Spleen (tissue), 11 donors: ENCODE measurements at regions not wholly inside any gene's neighbourhood (a gene's known extent, or its start where the extent isn't known, plus 50 kb on each side); places are given as distances from the start of the nearest gene placed in this dataset.

Experiments used
- DNase-seq: peaks from one replicate; pipeline ENCODE4 v3.0.0-alpha.2; 2020
- H3K27ac ChIP-seq, 8 donors: fragments of 200-600 bp; sonication (generic) in 7 of 8; 1 replicate in 4 of 8; 2 replicates in 4 of 8; pipeline versions ENCODE4 v1.5.0 to v1.8.0; 2016 to 2021; ENCODE audit warnings: inconsistent platforms in 4 of 8, mild to moderate bottlenecking in 4 of 8, moderate library complexity in 1 of 8
- H3K27me3 ChIP-seq, 7 donors: fragments of 200-600 bp; sonication (generic) in 6 of 7; replicated peaks in 1 of 7; 1 replicate in 4 of 7; 2 replicates in 3 of 7; pipeline versions ENCODE4 v1.5.0 to v1.8.0; 2016 to 2021; ENCODE audit warnings: inconsistent platforms in 3 of 7, mild to moderate bottlenecking in 1 of 7
- H3K36me3 ChIP-seq, 6 donors: fragments of 200-600 bp; sonication (generic) in 5 of 6; 1 replicate in 4 of 6; 2 replicates in 2 of 6; pipeline versions ENCODE4 v1.5.0 to v1.8.0; 2016 to 2021; ENCODE audit warnings: inconsistent platforms in 2 of 6
- H3K4me1 ChIP-seq, 6 donors: fragments of 200-600 bp; sonication (generic) in 5 of 6; 1 replicate in 3 of 6; 2 replicates in 3 of 6; pipeline versions ENCODE4 v1.5.0 to v1.8.0; 2016 to 2021; ENCODE audit warnings: inconsistent platforms in 3 of 6
- H3K4me3 ChIP-seq, 8 donors: fragments of 200-600 bp; sonication (generic) in 7 of 8; 1 replicate in 4 of 8; 2 replicates in 4 of 8; pipeline versions ENCODE4 v1.5.0 to v1.8.0; 2016 to 2021; ENCODE audit warnings: inconsistent platforms in 4 of 8, mild to moderate bottlenecking in 4 of 8, moderate library complexity in 2 of 8
- H3K9me3 ChIP-seq, 8 donors: fragments of 200-600 bp; sonication (generic) in 7 of 8; 1 replicate in 4 of 8; 2 replicates in 4 of 8; pipeline versions ENCODE4 v1.5.0 to v1.8.0; 2016 to 2021; ENCODE audit warnings: inconsistent platforms in 4 of 8
- POLR2A ChIP-seq, 3 donors: fragments of 450-650 bp; IDR thresholded peaks; one replicate each; pipeline ENCODE4 v1.5.1; 2017; ENCODE audit warnings: antibody characterized with exemption in 3 of 3, mild to moderate bottlenecking in 1 of 3
- POLR2AphosphoS5 ChIP-seq, 3 donors: sonication (generic); formaldehyde crosslinking; IDR thresholded peaks; one replicate each; pipeline ENCODE4 v1.5.1; 2017; ENCODE audit warnings: antibody characterized with exemption in 3 of 3
- WGBS, 5 donors: extraction: QIAGEN DNeasy Blood & Tissue Kit in 3 of 5; methylation state at CpG; one replicate each; pipeline versions ENCODE4 v1.1.5 to v1.1.7; 2013 to 2018; 5-methylcytosine and 5-hydroxymethylcytosine counted together
- intact Hi-C: fragments of 100-400 bp; cut with DNase I; formaldehyde crosslinking; loops from one replicate; pipeline ENCODE4 v1.15.0; 2023; ENCODE audit warnings: low total_unique reads
- TF ChIP-seq, protein P1 (sequence below), 11 experiments: fragments of 200-600 bp in 7 of 11; fragments of 450-650 bp in 4 of 11; sonication (generic) in 4 of 11; IDR thresholded peaks in 8 of 11; conservative IDR thresholded peaks in 3 of 11; 1 replicate in 7 of 11; 2 replicates in 4 of 11; pipeline versions ENCODE4 v1.4.0 to v1.8.0; 2016 to 2021; ENCODE audit warnings: antibody characterized with exemption in 11 of 11, inconsistent platforms in 4 of 11, mild to moderate bottlenecking in 1 of 11
- donor health status: healthy with polysubstance abuse.
- donor health status: DM: no; HTN: no; CAD: no; lungs with moderate emphysema.
- donor health status: DM: no; HTN: no; CAD: no.
- donor health status: Bipolar disorder and iron deficiency.
- donor health status: healthy.
- donor health status: DM: no; HTN: no; CAD: no.
- donor health status: DM: yes; HTN: yes; CAD: no.

DNA sequence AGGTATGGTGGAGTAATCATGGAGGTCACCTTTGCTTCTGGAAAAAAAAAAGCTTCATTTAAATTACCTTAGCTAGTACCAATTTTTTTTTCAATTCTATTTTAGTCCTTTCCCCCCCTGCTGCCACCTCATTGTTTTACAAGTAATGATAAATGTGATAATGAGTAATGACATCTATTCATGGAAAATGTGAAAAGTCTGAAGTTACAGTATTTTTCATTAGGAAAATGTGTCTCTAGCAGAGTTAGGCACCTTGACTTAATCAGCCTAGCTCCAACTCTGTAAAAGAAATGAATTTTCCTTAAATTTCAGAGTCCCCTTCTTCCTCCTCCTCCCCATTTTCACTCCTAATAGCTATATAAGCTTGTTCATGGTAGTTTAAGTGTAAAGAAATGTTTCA lies 204.9 kb upstream of the USP25 start:
- Histone ChIP-seq H3K4me3 (no peak overlapping the region), H3K27me3 (no peaks in the 10 kb centered on the region), H3K27ac (no peak overlapping the region), H3K9me3 (no peaks in the 10 kb centered on the region), H3K4me1 (peaks cover 0 to 16% (median 0%) of the 10 kb centered on the region in 6 donors), H3K36me3 (no peaks in the 10 kb centered on the region)
- DNase-seq = no peak
- intact Hi-C loops = no loop called here
- TF ChIP-seq, protein P1, sequence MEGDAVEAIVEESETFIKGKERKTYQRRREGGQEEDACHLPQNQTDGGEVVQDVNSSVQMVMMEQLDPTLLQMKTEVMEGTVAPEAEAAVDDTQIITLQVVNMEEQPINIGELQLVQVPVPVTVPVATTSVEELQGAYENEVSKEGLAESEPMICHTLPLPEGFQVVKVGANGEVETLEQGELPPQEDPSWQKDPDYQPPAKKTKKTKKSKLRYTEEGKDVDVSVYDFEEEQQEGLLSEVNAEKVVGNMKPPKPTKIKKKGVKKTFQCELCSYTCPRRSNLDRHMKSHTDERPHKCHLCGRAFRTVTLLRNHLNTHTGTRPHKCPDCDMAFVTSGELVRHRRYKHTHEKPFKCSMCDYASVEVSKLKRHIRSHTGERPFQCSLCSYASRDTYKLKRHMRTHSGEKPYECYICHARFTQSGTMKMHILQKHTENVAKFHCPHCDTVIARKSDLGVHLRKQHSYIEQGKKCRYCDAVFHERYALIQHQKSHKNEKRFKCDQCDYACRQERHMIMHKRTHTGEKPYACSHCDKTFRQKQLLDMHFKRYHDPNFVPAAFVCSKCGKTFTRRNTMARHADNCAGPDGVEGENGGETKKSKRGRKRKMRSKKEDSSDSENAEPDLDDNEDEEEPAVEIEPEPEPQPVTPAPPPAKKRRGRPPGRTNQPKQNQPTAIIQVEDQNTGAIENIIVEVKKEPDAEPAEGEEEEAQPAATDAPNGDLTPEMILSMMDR (IDR thresholded peaks at IDR 0.05 in 8 of 11, conservative IDR thresholded peaks at IDR 0.05 in 3 of 11) = no peak
- TF ChIP-seq POLR2AphosphoS5 (IDR thresholded peaks at IDR 0.05) (no peak), POLR2A (IDR thresholded peaks at IDR 0.05) (no peak)

DNA sequence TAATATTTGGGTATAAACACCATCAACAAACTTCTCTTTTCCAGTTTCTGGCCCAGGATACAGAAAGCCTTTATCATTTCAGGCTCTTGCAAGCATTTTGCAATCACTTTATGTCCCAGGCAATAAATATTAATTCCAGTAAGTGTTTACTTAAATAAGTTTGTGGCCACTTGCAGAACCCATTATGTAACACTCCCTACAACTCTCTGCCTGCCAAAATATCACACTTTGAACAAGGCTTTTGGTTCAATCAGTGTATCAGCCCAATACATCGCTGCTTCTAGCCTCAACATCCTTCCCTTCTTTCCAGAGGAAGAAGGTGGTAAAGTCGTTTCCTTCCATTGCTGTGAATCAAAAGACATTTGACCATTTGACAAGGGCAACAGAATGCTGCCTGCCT lies 203.0 kb upstream of the USP25 start:
- no peak overlapping the region for H3K4me3 ChIP-seq
- H3K36me3 ChIP-seq = no peaks in the 10 kb centered on the region
- WGBS, 5 donors = 5 to 13% (median 6%) methylated on average over 2 of the region's 2 CpGs
- no peaks in the 10 kb centered on the region for H3K9me3 ChIP-seq
- DNase-seq = no peak
- TF ChIP-seq POLR2A (IDR thresholded peaks at IDR 0.05) = no peak
- TF ChIP-seq POLR2AphosphoS5 (IDR thresholded peaks at IDR 0.05) = no peak
- TF ChIP-seq, protein P1 (IDR thresholded peaks at IDR 0.05 in 8 of 11, conservative IDR thresholded peaks at IDR 0.05 in 3 of 11) = no peak
- no peaks in the 10 kb centered on the region for H3K27me3 ChIP-seq
- intact Hi-C loops = no loop called here
- no peak overlapping the region for H3K27ac ChIP-seq
- peaks cover 0 to 7% (median 0%) of the 10 kb centered on the region in 6 donors for H3K4me1 ChIP-seq

DNA sequence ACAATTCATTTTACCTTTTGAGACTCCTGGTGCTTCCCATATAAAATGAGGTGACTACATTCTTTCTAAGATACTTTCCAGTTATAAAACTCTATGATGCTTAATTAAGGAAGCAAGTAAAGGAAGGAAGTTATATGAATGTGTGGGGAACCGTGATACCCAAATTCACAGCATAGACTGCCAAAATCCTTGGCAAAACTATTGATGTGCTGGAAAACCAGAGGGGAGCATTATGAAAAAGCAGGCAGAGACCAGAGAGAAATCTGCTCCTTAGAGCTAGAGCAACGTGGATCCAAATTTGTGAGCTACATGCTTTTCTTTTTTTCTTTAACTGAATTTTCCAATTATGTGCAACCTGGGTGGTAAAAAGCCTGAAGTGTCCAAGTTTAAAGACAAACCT lies 201.4 kb upstream of the USP25 start:
- intact Hi-C loops = no loop called here
- Histone ChIP-seq H3K4me1 (peaks cover 0 to 7% (median 0%) of the 10 kb centered on the region in 6 donors), H3K36me3 (no peaks in the 10 kb centered on the region), H3K4me3 (no peak overlapping the region), H3K27ac (no peak overlapping the region), H3K27me3 (no peaks in the 10 kb centered on the region), H3K9me3 (no peaks in the 10 kb centered on the region)
- 32 to 50% (median 46%) methylated on average over 2 of the region's 2 CpGs for WGBS, 5 donors
- TF ChIP-seq POLR2AphosphoS5 (IDR thresholded peaks at IDR 0.05) = no peak
- DNase-seq = no peak

DNA sequence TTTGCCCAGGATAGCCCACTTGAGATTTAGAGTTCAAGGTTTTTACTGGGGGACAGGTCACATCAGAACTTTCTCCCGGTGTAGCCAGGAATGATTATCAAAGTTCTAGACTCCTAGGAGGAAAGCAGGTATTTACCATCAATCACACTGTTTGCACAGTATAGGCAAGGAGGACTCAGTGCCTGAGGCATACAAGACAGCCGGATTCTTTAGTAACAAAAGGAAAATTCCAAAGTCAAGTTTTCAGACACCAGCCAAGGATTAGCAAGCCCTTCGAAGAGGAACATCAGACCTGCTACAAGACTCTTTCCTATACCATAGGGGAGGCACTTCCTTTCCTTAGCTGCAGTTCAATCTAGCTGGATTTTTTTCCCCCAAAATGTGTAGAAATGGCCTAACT lies 197.8 kb upstream of the USP25 start:
- H3K9me3 ChIP-seq = no peaks in the 10 kb centered on the region
- H3K27me3 ChIP-seq = no peaks in the 10 kb centered on the region
- 75 to 95% (median 85%) methylated on average over 3 of the region's 3 CpGs for WGBS, 5 donors
- H3K27ac ChIP-seq = no peak overlapping the region
- H3K4me3 ChIP-seq = no peak overlapping the region
- DNase-seq = no peak
- TF ChIP-seq POLR2A (IDR thresholded peaks at IDR 0.05) = no peak
- TF ChIP-seq POLR2AphosphoS5 (IDR thresholded peaks at IDR 0.05) = no peak
- TF ChIP-seq, protein P1 (IDR thresholded peaks at IDR 0.05 in 8 of 11, conservative IDR thresholded peaks at IDR 0.05 in 3 of 11) = no peak
- H3K36me3 ChIP-seq = no peaks in the 10 kb centered on the region
- intact Hi-C loops = no loop called here
- H3K4me1 ChIP-seq = peaks cover 0 to 11% (median 0%) of the 10 kb centered on the region in 6 donors

DNA sequence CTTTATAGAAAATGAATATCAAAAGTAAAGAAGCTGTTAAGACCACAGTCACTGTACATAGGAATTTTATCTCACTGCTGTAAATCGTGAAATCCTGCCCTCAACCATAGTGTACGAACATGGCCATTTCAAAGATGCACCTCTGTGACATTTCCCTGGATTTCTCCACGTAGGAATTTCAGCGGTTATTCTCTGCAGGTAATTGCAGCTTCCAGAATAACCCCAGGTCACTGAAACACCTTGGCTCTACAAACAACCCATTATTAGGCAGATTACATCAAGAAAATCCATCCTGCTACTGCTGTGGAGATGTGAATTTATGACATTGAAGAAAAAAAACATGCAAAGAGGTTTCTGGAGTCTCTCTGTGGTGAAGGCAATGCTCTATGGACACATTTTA lies 196.2 kb upstream of the USP25 start:
- no peak overlapping the region for H3K27ac ChIP-seq
- peaks cover 0 to 9% (median 0%) of the 10 kb centered on the region in 6 donors for H3K4me1 ChIP-seq
- TF ChIP-seq, protein P1 (IDR thresholded peaks at IDR 0.05 in 8 of 11, conservative IDR thresholded peaks at IDR 0.05 in 3 of 11) = no peak
- no peak for TF ChIP-seq POLR2AphosphoS5 (IDR thresholded peaks at IDR 0.05)
- TF ChIP-seq POLR2A (IDR thresholded peaks at IDR 0.05) = no peak
- H3K36me3 ChIP-seq = no peaks in the 10 kb centered on the region
- no peak overlapping the region for H3K4me3 ChIP-seq
- no peaks in the 10 kb centered on the region for H3K9me3 ChIP-seq
- no peaks in the 10 kb centered on the region for H3K27me3 ChIP-seq
- 82 to 94% (median 91%) methylated on average over 4 of the region's 4 CpGs for WGBS, 5 donors
- intact Hi-C loops = no loop called here
- DNase-seq = no peak
